ENCODE measurements at regions not wholly inside any gene's neighbourhood (a gene's known extent, or its start where the extent isn't known, plus 50 kb on each side); places are given as distances from the start of the nearest gene placed in this dataset.

GRCh38 chr9:78438211-78438610 is 141.3 kb downstream of the PSAT1 start:
- no peak for TF ChIP-seq CTCF (IDR thresholded peaks at IDR 0.05 in 4 of 5, conservative IDR thresholded peaks at IDR 0.05 in 1 of 5)
- no peak for TF ChIP-seq POLR2A (IDR thresholded peaks at IDR 0.05)

All from gastrocnemius medialis (tissue), 4 donors.